ENCODE measurements at regions not wholly inside any gene's neighbourhood (a gene's known extent, or its start where the extent isn't known, plus 50 kb on each side); places are given as distances from the start of the nearest gene placed in this dataset.

- 75% methylated on average over 5 of the region's 7 CpGs for WGBS (ENCODE audit: insufficient coverage, low lambda C conversion rate)
- no peak overlapping the region for H3K4me3 ChIP-seq (ENCODE audit: low read length)
- no peaks in the 10 kb centered on the region for H3K9me3 ChIP-seq (ENCODE audit: control insufficient read depth, low read depth, low read length)
- no peaks in the 10 kb centered on the region for H3K27me3 ChIP-seq (ENCODE audit: control insufficient read depth, insufficient read depth, low read length)
- no peaks in the 10 kb centered on the region for H3K4me1 ChIP-seq (ENCODE audit: control insufficient read depth, insufficient read depth, low read length)
- no peak for DNase-seq
- H3K27ac ChIP-seq (ENCODE audit: low read length), result no peak overlapping the region
- no peaks in the 10 kb centered on the region for H3K36me3 ChIP-seq (ENCODE audit: control insufficient read depth, insufficient read depth, low read length)
These were observed 95.6 kb downstream of the NTMT2 start for GRCh38 chr1:170241266-170241851.

GRCh38 chr1:170247751-170248521, 102.2 kb downstream of the NTMT2 start:
- H3K4me1 ChIP-seq (ENCODE audit: control insufficient read depth, insufficient read depth, low read length), result no peaks in the 10 kb centered on the region
- H3K9me3 ChIP-seq (ENCODE audit: control insufficient read depth, low read depth, low read length), result peaks cover 9% of the 10 kb centered on the region
- no peak overlapping the region for H3K27ac ChIP-seq (ENCODE audit: low read length)
- 57% methylated on average over 1 of the region's 5 CpGs for WGBS (ENCODE audit: insufficient coverage, low lambda C conversion rate)
- no peaks in the 10 kb centered on the region for H3K36me3 ChIP-seq (ENCODE audit: control insufficient read depth, insufficient read depth, low read length)
- no peak overlapping the region for H3K4me3 ChIP-seq (ENCODE audit: low read length)
- DNase-seq, result no peak
- H3K27me3 ChIP-seq (ENCODE audit: control insufficient read depth, insufficient read depth, low read length), result no peaks in the 10 kb centered on the region

GRCh38 chr1:170250531-170251276, 104.9 kb downstream of the NTMT2 start:
- Histone ChIP-seq H3K36me3 (ENCODE audit: control insufficient read depth, insufficient read depth, low read length) (no peaks in the 10 kb centered on the region), H3K4me3 (ENCODE audit: low read length) (no peak overlapping the region), H3K27ac (ENCODE audit: low read length) (no peak overlapping the region), H3K4me1 (ENCODE audit: control insufficient read depth, insufficient read depth, low read length) (no peaks in the 10 kb centered on the region), H3K27me3 (ENCODE audit: control insufficient read depth, insufficient read depth, low read length) (no peaks in the 10 kb centered on the region), H3K9me3 (ENCODE audit: control insufficient read depth, low read depth, low read length) (peaks cover 9% of the 10 kb centered on the region)
- DNase-seq, result no peak
- no CpG with 5 or more reads among the region's 28 CpGs for WGBS (ENCODE audit: insufficient coverage, low lambda C conversion rate)

- Histone ChIP-seq H3K4me1 (ENCODE audit: control insufficient read depth, insufficient read depth, low read length) (no peaks in the 10 kb centered on the region), H3K36me3 (ENCODE audit: control insufficient read depth, insufficient read depth, low read length) (no peaks in the 10 kb centered on the region), H3K9me3 (ENCODE audit: control insufficient read depth, low read depth, low read length) (peaks cover 9% of the 10 kb centered on the region), H3K4me3 (ENCODE audit: low read length) (no peak overlapping the region), H3K27me3 (ENCODE audit: control insufficient read depth, insufficient read depth, low read length) (no peaks in the 10 kb centered on the region), H3K27ac (ENCODE audit: low read length) (no peak overlapping the region)
- 83% methylated on average over 1 of the region's 3 CpGs for WGBS (ENCODE audit: insufficient coverage, low lambda C conversion rate)
- no peak for DNase-seq
These were observed 107.3 kb downstream of the NTMT2 start for GRCh38 chr1:170252851-170253579.

- no peaks in the 10 kb centered on the region for H3K36me3 ChIP-seq (ENCODE audit: control insufficient read depth, insufficient read depth, low read length)
- H3K27ac ChIP-seq (ENCODE audit: low read length), result no peak overlapping the region
- WGBS (ENCODE audit: insufficient coverage, low lambda C conversion rate), result 93% methylated on average over 2 of the region's 3 CpGs
- no peaks in the 10 kb centered on the region for H3K4me1 ChIP-seq (ENCODE audit: control insufficient read depth, insufficient read depth, low read length)
- H3K27me3 ChIP-seq (ENCODE audit: control insufficient read depth, insufficient read depth, low read length), result no peaks in the 10 kb centered on the region
- H3K9me3 ChIP-seq (ENCODE audit: control insufficient read depth, low read depth, low read length), result peaks cover 9% of the 10 kb centered on the region
- H3K4me3 ChIP-seq (ENCODE audit: low read length), result no peak overlapping the region
- no peak for DNase-seq
These were observed 108.6 kb downstream of the NTMT2 start for GRCh38 chr1:170254371-170254770.

GRCh38 chr1:170261669-170262068, 115.9 kb downstream of the NTMT2 start:
- Histone ChIP-seq H3K27ac (ENCODE audit: low read length) (no peak overlapping the region), H3K4me3 (ENCODE audit: low read length) (no peak overlapping the region), H3K27me3 (ENCODE audit: control insufficient read depth, insufficient read depth, low read length) (no peaks in the 10 kb centered on the region), H3K9me3 (ENCODE audit: control insufficient read depth, low read depth, low read length) (no peaks in the 10 kb centered on the region), H3K4me1 (ENCODE audit: control insufficient read depth, insufficient read depth, low read length) (no peaks in the 10 kb centered on the region), H3K36me3 (ENCODE audit: control insufficient read depth, insufficient read depth, low read length) (no peaks in the 10 kb centered on the region)
- WGBS (ENCODE audit: insufficient coverage, low lambda C conversion rate), result 0% methylated on average over 1 of the region's 5 CpGs
- no peak for DNase-seq

GRCh38 chr1:170262276-170262939, 116.6 kb downstream of the NTMT2 start:
- WGBS (ENCODE audit: insufficient coverage, low lambda C conversion rate), result 80% methylated on average over 1 of the region's 2 CpGs
- Histone ChIP-seq H3K4me3 (ENCODE audit: low read length) (no peak overlapping the region), H3K9me3 (ENCODE audit: control insufficient read depth, low read depth, low read length) (no peaks in the 10 kb centered on the region), H3K27ac (ENCODE audit: low read length) (no peak overlapping the region), H3K4me1 (ENCODE audit: control insufficient read depth, insufficient read depth, low read length) (no peaks in the 10 kb centered on the region), H3K36me3 (ENCODE audit: control insufficient read depth, insufficient read depth, low read length) (no peaks in the 10 kb centered on the region), H3K27me3 (ENCODE audit: control insufficient read depth, insufficient read depth, low read length) (no peaks in the 10 kb centered on the region)
- DNase-seq, result no peak

- no peak for DNase-seq
These were observed 119.5 kb downstream of the NTMT2 start for GRCh38 chr1:170265234-170265633.

GRCh38 chr1:170267317-170267716, 121.6 kb downstream of the NTMT2 start:
- no peaks in the 10 kb centered on the region for H3K36me3 ChIP-seq (ENCODE audit: control insufficient read depth, insufficient read depth, low read length)
- no peak for DNase-seq
- H3K27ac ChIP-seq (ENCODE audit: low read length), result no peak overlapping the region
- no peaks in the 10 kb centered on the region for H3K9me3 ChIP-seq (ENCODE audit: control insufficient read depth, low read depth, low read length)
- H3K4me3 ChIP-seq (ENCODE audit: low read length), result no peak overlapping the region
- no peaks in the 10 kb centered on the region for H3K4me1 ChIP-seq (ENCODE audit: control insufficient read depth, insufficient read depth, low read length)
- no peaks in the 10 kb centered on the region for H3K27me3 ChIP-seq (ENCODE audit: control insufficient read depth, insufficient read depth, low read length)

More at GRCh38 chr1:170265234-170265633, 119.5 kb downstream of the NTMT2 start:
- Histone ChIP-seq H3K4me3 (ENCODE audit: low read length) (no peak overlapping the region), H3K9me3 (ENCODE audit: control insufficient read depth, low read depth, low read length) (no peaks in the 10 kb centered on the region), H3K4me1 (ENCODE audit: control insufficient read depth, insufficient read depth, low read length) (no peaks in the 10 kb centered on the region), H3K36me3 (ENCODE audit: control insufficient read depth, insufficient read depth, low read length) (no peaks in the 10 kb centered on the region), H3K27ac (ENCODE audit: low read length) (no peak overlapping the region), H3K27me3 (ENCODE audit: control insufficient read depth, insufficient read depth, low read length) (no peaks in the 10 kb centered on the region)
- WGBS (ENCODE audit: insufficient coverage, low lambda C conversion rate), result no CpG with 5 or more reads among the region's 1 CpG
